Testis (tissue), 2 donors: ENCODE measurements at regions not wholly inside any gene's neighbourhood (a gene's known extent, or its start where the extent isn't known, plus 50 kb on each side); places are given as distances from the start of the nearest gene placed in this dataset.

Source experiments
- CTCF ChIP-seq, 3 experiments: fragments of 450-650 bp in 2 of 3; fragments of 200-600 bp in 1 of 3; sonication (generic) in 1 of 3; IDR thresholded peaks; one replicate each; pipeline ENCODE4 v1.5.1; 2016 to 2019; ENCODE audit warnings: antibody characterized with exemption in 3 of 3, mild to moderate bottlenecking in 2 of 3, moderate library complexity in 1 of 3
- POLR2A ChIP-seq: fragments of 450-650 bp; IDR thresholded peaks from one replicate; pipeline ENCODE4 v1.6.1; 2017; ENCODE audit warnings: antibody characterized with exemption, mild to moderate bottlenecking, moderate library complexity

GRCh38 chr5:106174903-106175302 is 1495.8 kb downstream of the EFNA5 start:
- TF ChIP-seq POLR2A (no peak), CTCF (IDR thresholded peaks at IDR 0.05) (no peak)
